ENCODE measurements at regions not wholly inside any gene's neighbourhood (a gene's known extent, or its start where the extent isn't known, plus 50 kb on each side); places are given as distances from the start of the nearest gene placed in this dataset.

DNA sequence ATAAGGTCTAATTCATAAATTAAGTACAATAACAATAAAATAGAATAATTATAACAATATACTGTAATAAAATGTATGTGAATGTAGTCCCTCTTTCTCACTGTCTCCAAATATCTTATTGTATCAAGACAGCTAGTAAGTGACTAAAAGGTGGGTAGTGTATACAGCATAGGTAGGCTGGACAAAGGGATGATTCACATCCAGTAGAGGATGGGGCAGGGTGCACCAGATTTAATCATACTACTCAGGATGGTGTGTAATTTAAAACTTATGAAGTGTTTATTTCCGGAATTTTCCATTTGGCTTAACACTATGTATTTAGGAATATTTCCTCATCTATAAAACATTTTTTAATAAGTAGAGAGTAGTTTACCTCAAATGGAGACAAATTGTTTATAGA, 876.1 kb upstream of the CADM2 start:
- H3K4me3 ChIP-seq (ENCODE audit: low read depth, low read length): no peak overlapping the region
- DNase-seq (ENCODE audit: low read depth): no peak
- TF ChIP-seq, protein P1, sequence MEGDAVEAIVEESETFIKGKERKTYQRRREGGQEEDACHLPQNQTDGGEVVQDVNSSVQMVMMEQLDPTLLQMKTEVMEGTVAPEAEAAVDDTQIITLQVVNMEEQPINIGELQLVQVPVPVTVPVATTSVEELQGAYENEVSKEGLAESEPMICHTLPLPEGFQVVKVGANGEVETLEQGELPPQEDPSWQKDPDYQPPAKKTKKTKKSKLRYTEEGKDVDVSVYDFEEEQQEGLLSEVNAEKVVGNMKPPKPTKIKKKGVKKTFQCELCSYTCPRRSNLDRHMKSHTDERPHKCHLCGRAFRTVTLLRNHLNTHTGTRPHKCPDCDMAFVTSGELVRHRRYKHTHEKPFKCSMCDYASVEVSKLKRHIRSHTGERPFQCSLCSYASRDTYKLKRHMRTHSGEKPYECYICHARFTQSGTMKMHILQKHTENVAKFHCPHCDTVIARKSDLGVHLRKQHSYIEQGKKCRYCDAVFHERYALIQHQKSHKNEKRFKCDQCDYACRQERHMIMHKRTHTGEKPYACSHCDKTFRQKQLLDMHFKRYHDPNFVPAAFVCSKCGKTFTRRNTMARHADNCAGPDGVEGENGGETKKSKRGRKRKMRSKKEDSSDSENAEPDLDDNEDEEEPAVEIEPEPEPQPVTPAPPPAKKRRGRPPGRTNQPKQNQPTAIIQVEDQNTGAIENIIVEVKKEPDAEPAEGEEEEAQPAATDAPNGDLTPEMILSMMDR (IDR thresholded peaks at IDR 0.05; ENCODE audit: control insufficient read depth, extremely low read depth, insufficient read depth): no peak

DNA sequence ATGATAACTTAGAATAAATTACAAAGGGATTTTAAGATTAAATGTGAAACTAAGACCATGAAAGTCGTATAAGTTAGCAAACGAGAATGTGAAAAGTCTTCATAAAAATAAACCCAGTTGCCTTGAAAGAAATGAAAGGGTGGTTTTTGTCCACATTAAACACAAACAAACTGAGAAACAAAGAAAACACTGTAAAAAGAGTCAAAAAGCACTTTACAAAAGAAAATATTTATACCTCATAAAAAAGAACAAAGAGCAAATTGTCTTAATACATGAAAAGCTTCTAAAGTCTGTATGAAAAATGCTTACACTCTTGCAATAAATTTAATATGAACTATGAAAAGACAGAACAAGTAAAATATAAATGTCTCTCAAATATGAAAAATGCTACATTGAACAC, 865.9 kb upstream of the CADM2 start:
- no peak for DNase-seq (ENCODE audit: low read depth)
- TF ChIP-seq, protein P1 (IDR thresholded peaks at IDR 0.05; ENCODE audit: control insufficient read depth, extremely low read depth, insufficient read depth): no peak
- no peak overlapping the region for H3K4me3 ChIP-seq (ENCODE audit: low read depth, low read length)

DNA sequence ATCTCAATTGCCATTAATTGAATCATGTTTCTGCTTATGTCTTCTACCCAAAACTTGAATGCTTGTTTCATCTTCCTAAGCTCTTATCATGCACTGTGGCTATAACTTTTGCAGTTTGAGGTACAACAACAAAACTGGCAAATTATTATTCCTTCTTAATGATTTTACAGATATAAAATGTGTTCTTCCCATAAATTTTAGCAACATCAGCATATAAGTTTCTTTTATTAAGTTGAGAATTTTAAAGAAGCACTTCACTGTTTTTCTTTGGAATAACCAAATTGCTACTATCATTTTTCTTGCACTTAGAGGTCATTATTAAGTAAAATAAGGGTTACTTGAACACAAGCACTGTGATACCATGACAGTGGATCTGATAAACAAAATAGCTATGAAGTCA, 862.6 kb upstream of the CADM2 start:
- no peak overlapping the region for H3K4me3 ChIP-seq (ENCODE audit: low read depth, low read length)
- TF ChIP-seq, protein P1 (IDR thresholded peaks at IDR 0.05; ENCODE audit: control insufficient read depth, extremely low read depth, insufficient read depth): no peak
- no peak for DNase-seq (ENCODE audit: low read depth)

DNA sequence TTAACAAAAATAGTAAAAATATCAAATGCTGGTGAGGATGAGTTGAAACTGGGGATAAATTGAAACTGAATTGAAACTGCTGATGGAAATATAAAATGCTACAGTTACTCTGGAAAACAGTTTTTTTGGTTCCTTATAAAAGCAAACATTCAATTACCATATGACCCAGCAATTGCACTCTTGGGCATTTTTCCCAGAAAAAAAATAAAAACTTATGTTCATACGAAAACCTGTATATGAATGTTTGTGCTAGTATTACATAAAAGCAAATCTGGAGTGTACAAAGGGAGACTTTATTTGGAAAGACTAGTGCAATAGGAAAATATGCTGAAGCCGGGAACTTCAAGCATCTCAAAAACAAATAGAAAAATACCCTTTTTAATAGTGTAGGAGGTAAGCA, 857.9 kb upstream of the CADM2 start:
- no peak for DNase-seq (ENCODE audit: low read depth)
- TF ChIP-seq, protein P1 (IDR thresholded peaks at IDR 0.05; ENCODE audit: control insufficient read depth, extremely low read depth, insufficient read depth): no peak
- no peak overlapping the region for H3K4me3 ChIP-seq (ENCODE audit: low read depth, low read length)

DNA sequence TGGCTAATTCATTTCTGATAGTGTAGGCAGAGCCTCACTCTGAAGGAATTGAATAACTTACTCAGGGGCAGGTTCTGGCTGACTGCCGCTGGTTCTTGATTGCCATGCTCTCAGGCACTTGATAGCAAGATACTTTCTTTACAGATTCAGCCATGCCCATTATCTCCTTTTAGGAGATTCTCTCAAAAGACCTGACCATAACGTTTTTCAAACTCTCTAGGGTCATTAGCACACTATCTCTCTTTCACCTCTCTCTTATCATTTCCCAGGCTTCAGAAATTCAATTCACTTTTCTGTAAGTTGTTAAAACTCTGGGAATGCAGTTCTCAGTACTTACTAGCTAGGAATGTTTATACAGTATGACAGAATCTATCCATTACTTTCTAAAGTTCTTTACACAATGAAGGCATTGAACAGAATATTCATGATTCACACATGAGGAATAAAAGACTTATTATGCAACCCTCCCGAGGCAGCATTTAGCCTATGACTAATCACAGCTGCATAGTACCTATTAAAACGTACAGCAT, 850.3 kb upstream of the CADM2 start:
- H3K4me3 ChIP-seq (ENCODE audit: low read depth, low read length): no peak overlapping the region
- TF ChIP-seq, protein P1 (IDR thresholded peaks at IDR 0.05; ENCODE audit: control insufficient read depth, extremely low read depth, insufficient read depth): no peak

DNA sequence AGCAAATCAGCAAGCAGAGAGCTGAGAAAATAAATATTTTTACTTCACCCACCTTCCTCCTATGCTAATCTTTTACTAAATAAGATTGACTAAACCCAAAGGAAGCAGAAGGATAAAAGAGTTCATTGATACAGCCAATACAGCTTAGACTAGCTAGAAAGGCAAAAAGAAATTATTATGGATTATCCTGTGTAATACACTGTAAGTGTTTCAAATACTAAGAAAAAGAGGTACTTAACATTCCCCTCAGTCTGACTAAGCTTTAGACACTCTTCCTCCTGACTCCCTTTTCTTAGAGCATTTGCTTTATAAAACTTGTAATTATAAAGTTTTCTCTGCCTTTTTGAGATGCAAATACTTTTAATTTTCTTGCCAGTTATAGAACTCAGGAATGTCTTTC, 848.9 kb upstream of the CADM2 start:
- DNase-seq (ENCODE audit: low read depth): no peak
- TF ChIP-seq, protein P1 (IDR thresholded peaks at IDR 0.05; ENCODE audit: control insufficient read depth, extremely low read depth, insufficient read depth): no peak
- H3K4me3 ChIP-seq (ENCODE audit: low read depth, low read length): no peak overlapping the region

More for the DNA sequence above, 850.3 kb upstream of the CADM2 start:
- DNase-seq (ENCODE audit: low read depth): no peak

DNA sequence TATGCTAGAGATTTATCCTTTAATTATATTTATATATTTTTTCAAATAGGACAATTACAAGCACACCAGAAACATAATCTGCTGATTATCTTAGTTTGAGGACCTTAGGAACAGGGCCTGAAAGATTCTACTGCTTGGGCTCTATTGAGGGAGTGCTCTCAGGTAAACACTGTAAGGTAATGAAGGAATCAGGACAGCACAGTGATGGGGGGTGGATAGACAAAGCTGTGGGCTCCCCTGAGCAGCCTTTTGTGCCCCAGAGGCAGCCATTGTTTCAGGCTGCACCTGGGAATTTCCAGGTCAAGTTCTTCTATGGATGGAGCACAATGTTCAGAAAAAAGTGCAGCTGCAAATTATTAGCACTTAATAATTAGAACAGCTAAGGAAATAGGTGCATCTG, 848.0 kb upstream of the CADM2 start:
- no peak overlapping the region for H3K4me3 ChIP-seq (ENCODE audit: low read depth, low read length)
- no peak for DNase-seq (ENCODE audit: low read depth)

More for the DNA sequence above, 848.0 kb upstream of the CADM2 start:
- TF ChIP-seq, protein P1 (IDR thresholded peaks at IDR 0.05; ENCODE audit: control insufficient read depth, extremely low read depth, insufficient read depth): no peak
